ENCODE measurements at regions not wholly inside any gene's neighbourhood (a gene's known extent, or its start where the extent isn't known, plus 50 kb on each side); places are given as distances from the start of the nearest gene placed in this dataset.

- DNase-seq: no peak
Observed at GRCh38 chr5:160937570-160937969, 85.6 kb upstream of the ATP10B start.

GRCh38 chr5:160935776-160936175 lies 83.8 kb upstream of the ATP10B start:
- DNase-seq: no peak

- DNase-seq: no peak
Observed at GRCh38 chr5:160931283-160931682, 79.3 kb upstream of the ATP10B start.

GRCh38 chr5:160930406-160930805 lies 78.4 kb upstream of the ATP10B start:
- DNase-seq: no peak

GRCh38 chr5:160929906-160930305 lies 77.9 kb upstream of the ATP10B start:
- no peak for DNase-seq

- DNase-seq: no peak
Observed at GRCh38 chr5:160929360-160929759, 77.3 kb upstream of the ATP10B start.

- no peak for DNase-seq
Observed at GRCh38 chr5:160926428-160926827, 74.4 kb upstream of the ATP10B start.

GRCh38 chr5:160925281-160925680 lies 73.3 kb upstream of the ATP10B start:
- no peak for DNase-seq

GRCh38 chr5:160923936-160924710 lies 72.1 kb upstream of the ATP10B start:
- no peak for DNase-seq

GRCh38 chr5:160923411-160923810 lies 71.4 kb upstream of the ATP10B start:
- DNase-seq: no peak

- no peak for DNase-seq
Observed at GRCh38 chr5:160922311-160922710, 70.3 kb upstream of the ATP10B start.

GRCh38 chr5:160921423-160922285 lies 69.6 kb upstream of the ATP10B start:
- no peak for DNase-seq

- DNase-seq: no peak
Observed at GRCh38 chr5:160919626-160920025, 67.6 kb upstream of the ATP10B start.

- DNase-seq: no peak
Observed at GRCh38 chr5:160918386-160918785, 66.4 kb upstream of the ATP10B start.

GRCh38 chr5:160906090-160906489 lies 54.1 kb upstream of the ATP10B start:
- no peak for DNase-seq

- DNase-seq: no peak
Observed at GRCh38 chr5:160905285-160905684, 53.3 kb upstream of the ATP10B start.

- DNase-seq: no peak
Observed at GRCh38 chr5:160904591-160904990, 52.6 kb upstream of the ATP10B start.

- no peak for DNase-seq
Observed at GRCh38 chr5:160903551-160903950, 51.5 kb upstream of the ATP10B start.

- DNase-seq: no peak
Observed at GRCh38 chr5:160903076-160903475, 51.1 kb upstream of the ATP10B start.

Measured in NCI-H146 (cell line).